HG03460 (cell line): ENCODE measurements at regions not wholly inside any gene's neighbourhood (a gene's known extent, or its start where the extent isn't known, plus 50 kb on each side); places are given as distances from the start of the nearest gene placed in this dataset.

Experiments used
- ATAC-seq: cut with Tn5 transposase; IDR thresholded peaks from one replicate; pipeline ENCODE4 v1.9.1; 2021; ENCODE audit not compliant: unreplicated experiment

DNA sequence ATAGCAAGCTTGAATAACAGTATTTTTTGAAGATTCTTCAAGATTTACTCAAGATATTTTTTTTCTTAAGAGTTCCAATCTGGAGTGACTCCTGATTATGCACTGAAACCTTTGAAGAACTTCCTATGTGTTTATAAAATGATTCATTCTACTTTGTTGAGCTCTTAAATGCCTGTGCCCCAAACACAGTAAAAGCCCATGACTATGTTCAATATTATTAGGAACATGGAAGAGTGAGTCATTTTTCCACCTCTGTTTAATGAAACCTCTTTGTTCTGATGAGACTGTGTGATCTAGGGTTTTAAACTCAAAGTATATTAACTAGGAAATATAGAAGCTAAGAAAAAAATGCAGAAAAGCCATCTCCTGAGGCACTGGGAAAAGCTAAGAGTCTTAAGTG is 415.0 kb upstream of the FBXO33 start:
- ATAC-seq: no peak

DNA sequence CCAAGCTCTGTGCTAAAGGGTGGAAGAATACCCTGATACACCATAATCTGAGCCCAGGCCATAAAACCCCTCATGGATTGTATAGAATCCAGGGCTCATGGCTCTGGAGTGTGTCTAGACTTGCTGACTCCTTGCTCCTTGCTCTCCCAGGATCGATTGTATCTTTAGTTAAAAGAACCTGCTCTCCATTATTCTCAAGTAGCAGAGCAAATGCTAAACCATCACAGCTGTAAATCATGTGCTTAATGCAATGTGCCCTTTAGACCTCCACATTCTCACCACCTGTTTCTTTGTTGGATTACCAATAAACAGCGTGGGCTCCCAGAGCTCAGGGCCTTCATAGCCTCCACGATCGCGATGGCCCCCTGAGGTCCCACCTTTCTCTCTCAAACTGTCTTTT is 411.6 kb upstream of the FBXO33 start:
- ATAC-seq: no peak

DNA sequence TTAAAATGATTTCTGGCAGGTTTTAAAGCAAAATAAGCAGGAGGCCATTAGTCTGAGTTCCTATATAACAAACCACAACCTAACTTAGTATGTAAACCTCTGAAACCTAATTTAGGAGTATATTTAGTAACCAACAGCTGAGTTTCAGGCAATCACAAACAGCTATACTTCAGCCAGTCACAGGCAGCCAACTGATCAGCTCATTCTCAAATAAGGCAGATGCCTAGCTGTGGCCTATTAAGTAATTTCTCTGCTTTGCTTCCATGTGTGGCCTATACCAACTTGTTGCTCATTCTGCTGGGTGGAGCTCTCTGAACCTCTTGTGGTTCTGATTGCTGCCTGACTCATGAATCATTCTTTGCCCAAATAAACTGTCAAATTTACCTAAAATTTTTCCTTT is 408.9 kb upstream of the FBXO33 start:
- no peak for ATAC-seq

DNA sequence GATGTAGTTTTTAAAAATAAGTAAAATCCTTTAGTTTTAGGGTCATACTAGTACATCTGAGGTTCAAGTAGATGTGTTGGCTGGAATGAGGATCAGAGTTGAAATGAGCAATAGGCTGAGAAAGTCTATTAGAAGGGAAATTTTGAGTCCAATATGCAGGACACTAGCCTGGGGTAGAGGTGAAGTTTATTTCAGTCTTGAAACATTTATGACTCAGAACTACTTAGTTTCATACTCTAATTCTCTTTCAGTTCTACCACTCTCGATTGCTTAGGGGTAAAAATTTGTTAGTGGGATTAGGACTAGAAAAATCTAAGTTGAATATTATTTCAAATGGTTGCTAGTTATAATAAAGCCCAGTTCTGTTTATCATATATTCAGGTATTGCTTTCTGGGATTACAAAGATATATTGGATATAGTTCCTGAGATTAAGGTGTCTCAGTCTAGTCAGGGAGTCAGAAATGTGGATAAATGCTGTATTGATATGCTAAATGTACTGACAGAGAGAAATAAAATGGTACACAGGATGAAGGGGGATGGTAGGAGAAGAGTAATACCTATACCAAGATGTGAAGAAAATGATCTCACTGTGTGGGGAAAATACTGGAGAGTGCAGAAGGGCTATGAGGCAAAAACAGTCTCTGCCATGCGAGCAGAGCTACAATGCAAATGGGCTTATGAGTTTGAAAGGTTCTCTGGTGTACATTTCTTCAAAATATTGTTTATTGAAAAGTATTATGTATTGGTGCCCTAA is 395.8 kb upstream of the FBXO33 start:
- peak; percentile 99 for ATAC-seq

DNA sequence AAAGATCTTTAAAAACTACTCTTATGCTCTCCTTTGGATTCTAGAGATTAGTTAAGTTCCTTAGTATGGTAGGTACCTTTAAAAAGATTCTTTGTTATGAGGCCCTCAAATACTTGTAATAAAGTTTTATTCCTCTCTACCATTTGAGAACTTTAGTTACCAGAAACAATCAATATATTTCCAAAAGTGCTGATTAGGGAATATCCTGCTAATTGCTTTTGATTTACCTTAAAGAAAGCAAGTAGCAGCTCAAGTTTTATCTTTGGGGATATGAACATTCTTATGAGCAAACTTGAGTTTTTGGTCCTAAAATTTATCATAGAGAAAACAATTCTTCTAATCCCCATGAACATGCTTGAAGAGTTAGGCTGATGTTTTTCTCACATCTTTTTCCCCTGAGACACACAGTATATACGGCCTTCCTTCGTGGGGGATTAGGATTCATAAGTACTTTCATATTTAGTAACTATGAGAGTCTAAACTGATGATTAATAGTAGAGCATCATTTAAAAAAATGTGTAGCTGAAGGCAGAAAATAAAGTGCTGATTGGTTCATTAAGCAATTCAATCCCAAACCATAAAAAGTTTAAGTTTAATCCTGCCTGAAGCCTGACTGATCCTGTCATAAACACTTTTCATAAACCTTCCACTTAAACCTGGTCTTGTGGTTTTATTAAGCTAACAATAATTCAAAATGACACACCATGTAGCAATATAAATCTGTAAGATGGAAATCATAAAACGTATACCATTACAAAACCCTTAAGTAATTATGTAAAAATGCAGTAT is 380.5 kb upstream of the FBXO33 start:
- ATAC-seq: no peak

DNA sequence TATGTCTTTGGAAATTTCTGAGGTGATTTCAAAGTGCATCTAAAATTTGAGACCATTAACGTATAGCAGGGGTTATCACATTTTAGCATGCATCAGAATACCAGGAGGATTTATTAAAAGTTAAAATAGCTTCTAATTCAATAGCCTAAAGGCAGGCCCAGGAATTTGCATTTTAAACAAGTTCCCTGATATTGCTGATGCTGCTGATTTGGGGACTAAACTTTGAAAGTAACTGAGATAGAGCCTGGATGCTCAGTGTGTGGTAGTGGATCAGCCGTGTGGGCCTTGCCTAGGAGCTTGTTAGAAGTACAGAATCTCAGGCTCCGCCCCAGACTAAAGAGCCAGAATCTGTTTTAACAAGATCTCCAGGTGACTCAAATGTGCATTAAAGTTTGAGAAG is 375.0 kb upstream of the FBXO33 start:
- ATAC-seq: no peak

DNA sequence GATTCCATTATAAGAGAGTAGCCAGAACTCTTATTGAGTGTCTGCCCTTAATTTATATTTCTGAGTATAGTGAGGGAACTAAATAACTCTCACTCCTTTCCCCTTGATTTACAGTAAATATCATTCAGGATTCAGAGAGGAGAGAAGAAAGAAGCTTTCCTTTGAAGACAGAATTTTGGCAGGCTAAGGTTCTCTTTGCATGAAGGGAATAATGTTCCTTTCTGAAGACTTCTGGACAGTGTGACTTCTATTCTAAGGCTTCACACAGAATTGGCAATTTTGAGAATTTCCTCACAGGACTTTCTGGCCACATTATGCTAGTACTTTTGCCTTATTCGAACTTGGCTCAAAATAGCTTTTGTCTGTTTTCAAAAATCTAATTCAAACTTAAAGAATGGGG is 352.2 kb upstream of the FBXO33 start:
- no peak for ATAC-seq

DNA sequence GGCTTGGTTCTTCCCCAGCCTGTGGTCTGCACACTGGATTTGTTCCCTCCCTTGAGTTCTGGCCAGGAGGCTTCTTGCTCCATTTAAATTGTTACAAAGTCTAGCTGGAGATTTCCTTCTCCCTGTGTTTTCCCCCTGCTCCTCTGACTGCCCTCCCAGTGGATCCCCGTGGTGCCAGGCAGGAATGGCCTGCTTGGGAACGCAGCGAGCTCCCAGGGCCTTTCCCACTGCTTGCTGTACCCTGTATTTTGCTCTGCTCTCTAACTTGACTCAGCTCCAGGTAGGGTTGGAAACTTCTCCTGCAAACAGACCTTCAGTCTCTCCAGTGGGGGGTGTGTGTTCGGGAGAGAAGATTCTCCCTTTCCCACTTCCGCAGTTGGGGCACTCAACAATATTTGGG is 349.2 kb upstream of the FBXO33 start:
- ATAC-seq: no peak

DNA sequence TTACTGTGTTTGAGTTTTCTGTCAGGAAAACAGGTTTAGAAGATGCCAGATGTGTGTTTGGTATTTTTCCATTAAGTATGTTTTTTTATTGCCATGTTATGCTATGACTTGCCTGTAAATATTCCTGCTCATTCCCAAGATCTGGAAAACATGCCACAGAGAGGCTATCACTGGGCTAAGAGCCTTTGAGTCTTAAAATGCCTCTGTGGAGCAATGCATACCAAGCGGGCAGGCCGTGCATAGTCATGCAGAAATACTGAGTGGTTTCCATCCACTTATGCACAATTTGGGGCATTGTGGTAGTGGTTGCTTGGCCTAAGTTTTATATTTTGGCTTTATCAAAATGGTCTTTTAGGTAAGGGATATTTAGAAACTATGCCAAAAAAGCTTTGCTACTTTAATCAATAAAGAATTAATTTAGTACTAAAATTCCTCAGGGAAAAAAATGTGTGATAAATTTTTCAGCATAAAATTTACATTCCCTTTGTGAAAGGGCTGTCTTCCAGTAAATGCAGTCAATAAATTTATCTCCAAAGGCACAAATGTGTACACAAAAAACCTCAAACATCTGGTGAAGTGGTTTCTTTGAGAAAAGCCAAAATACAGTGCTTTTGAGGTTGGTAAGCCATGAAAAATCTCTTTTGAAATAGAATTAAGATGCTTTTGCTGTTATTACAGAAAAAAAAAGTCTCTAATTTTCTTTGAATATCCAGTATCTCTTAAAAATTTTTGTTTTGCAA is 341.3 kb upstream of the FBXO33 start:
- ATAC-seq: no peak

DNA sequence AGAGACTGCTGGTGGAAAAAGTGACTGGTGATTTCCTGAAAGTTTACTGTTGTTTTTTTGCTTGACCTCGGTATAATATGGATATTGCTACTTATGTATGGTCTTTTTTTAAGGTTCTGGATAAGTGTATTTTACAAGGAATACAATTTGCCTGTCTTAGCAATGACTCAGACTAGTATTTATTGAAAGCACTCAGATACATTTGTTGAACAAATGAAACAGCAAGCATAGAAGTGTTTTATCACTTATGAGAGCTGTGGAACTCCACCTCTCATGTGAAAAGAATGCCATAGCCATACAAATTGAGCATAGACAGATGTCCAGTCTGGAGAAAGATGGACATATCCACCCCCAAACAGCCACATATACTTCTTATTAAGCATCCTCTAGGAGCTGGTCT is 340.4 kb upstream of the FBXO33 start:
- no peak for ATAC-seq

DNA sequence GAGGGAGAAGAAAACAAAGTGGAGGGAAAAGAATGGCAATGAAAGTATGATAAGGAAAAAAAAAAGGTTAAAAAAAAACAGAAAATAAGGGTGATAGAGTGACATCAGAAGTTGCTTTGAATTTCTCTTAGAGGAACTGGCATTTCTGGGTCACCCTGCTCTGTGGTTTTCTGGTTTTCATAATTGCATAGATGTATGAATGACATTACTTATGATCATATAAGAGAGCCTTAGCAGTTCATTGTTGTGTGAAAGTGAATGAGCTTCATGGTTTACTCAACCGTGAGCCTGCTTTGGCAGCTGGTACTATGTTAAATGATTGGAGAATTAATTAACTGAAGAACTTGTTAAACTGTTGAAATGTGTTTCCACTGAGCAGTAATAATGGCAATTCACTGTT is 336.4 kb upstream of the FBXO33 start:
- no peak for ATAC-seq

DNA sequence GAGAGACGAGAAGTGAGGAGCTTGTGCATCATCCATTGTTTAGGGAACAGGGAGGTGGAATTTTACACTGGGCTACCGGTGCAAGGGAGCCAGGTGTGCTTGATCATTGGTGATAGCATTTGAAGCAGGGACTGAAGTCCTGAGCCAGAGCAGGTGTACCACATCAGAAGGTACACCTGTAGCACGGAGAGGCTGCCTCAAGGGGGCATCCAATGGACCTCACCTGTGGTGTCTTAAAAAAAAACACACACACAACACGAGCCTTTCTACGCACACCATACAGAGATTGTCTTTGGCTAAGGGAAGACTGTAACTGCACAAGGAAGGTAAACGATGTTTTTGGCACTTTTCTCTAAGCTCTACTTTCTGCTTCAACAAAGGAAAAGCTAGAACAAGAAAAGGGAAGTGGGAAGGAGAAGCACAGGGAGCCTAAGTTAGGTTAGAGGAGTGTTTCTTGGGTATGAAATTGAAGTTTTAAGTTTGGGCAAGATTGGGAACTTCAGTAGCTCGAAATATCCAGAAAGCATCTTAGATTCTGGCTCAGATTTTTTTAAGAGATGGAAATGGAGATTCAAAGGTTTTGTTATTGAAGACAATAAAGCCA is 334.3 kb upstream of the FBXO33 start:
- ATAC-seq: no peak

DNA sequence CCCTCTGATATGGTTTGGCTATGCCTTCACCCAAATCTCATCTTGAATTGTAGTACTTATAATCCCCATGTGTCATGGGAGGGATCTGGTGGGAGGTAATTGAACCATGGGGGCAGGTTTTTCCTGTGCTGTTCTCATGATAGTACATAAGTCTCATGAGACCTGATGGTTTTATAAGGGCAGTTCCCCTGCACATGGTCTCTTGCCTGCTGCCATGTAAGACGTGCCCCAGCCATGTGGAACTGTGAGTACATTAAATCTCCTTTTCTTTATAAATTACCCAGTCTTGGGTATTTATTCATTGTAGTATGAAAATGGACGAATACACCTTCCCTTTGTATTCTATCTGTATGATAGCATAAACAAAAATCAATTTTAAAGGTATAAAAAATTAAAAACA is 333.4 kb upstream of the FBXO33 start:
- no peak for ATAC-seq

DNA sequence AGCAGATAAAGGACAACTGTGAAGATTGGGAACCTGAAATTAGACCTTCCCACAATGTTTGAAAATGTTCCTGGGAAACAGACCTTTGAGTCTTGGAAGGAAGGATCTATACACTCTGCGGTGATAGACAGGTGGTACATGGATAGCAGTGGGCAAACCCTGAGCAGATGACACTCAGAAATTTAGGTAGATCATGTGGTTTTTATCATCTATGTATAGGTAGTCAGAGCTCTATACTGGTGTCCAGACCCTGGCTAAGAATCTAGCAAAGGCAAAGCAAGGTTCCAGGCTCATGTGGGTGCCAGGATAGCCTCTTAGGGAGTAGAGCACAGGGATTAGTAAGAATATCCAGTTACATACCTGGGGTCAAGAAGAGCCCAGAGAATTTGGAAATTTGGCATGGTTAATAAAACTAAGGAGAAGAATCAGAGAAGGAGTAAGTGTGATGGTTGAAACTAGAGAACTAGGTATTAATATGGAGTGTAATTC is 331.2 kb upstream of the FBXO33 start:
- ATAC-seq: peak; percentile 61

DNA sequence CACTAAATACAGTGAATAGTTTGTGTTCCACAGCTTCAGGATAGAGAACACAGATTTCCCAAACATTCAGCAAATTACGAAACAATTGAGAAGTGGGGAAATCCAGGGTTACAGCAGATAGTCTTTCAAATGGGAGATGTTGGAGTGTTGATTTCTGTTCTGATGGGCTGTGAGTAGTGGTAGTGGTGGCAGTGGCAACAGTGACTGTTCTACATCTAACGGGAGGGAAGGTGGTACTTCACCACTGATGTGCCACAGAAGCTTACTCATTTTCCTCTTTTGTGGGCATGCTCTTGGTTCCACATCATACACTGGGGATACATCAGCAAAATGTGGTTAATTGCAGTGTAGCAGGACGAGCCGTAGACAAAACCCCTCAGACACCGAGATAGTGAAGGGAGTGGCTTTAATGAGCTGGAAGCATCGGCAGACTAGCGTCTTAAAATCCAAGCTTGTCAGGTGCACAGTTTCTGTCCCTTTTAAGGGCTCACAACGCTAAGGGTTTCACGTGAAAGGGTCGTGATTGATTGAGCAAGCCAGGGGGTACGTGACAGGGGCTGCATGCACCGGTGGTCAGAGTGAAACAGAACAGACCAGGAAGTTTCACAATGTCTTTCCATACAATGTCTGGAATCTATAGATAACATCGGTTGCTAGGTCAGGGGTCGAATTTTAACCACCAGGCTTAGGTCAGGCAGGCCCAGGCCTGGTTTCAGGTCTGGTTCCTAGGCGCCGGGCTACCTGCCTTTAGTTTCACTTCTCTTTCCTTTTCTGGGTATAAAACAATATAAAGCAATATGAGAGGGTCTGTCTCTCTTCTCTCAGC is 330.6 kb upstream of the FBXO33 start:
- peak; percentile 75 for ATAC-seq

DNA sequence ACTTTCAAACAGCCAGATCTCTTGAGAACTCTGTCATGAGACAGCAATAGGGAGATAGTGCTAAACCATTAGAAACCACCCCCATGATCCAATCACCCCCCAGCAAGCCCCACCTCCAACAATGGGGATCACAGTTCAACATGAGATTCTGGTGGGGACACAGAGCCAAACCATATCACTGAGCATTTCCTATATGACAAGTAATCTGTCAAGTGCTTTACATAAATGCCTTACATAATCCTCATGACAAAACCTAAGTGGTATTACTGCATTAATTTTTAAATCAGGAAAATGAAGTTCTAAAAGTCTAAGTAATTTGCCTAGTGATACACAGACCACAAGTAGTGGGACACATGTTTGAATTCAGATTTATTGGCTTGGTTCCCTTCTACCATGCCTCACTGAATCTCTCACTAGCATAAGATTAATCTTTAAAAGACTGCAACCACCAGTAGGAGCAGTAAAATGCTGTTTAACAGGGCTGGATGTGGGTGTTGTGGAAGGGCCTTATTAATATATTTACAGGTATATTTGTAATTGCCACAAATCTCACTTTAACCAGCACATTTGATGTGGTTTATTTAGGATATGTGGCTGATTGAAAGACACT is 323.1 kb upstream of the FBXO33 start:
- peak; percentile 90 for ATAC-seq

DNA sequence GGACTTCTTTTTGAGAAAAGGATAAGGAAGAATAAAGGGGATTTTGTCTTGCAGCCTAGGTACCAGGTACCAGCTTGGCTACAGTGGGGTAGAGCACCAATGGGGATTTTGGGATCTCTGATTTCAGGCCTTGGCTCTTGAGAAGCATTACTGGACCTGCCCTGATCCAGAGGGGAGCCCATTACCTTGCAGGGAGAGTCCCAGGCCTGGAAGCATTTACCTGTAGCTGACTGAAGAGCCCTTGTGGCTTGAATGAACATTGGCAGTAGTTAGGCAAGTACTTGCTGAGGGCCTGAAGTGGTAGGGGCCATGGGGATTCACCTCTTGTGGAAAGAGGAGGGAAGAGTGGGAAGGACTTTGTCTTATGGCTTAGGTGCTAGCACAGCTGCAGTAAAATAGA is 308.2 kb upstream of the FBXO33 start:
- no peak for ATAC-seq

DNA sequence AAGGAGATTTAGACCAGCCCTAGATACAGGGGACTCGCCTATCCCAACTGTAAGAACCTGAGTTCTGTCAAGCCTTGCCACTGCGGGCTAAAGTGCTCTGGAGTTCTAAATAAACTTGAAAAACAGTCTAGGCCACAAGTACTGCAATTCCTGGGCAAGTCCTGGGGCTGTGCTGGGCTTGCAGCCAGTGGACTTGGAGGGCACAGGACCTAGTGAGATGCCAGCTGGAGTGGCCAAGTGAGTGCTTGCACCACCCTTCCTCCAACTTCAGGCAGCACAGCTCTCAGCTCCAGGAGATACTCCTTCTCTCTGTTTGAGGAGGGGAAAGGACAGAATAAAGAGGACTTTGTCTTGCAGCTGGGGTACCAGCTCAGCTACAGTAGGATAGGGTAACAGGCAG is 307.6 kb upstream of the FBXO33 start:
- ATAC-seq: no peak

DNA sequence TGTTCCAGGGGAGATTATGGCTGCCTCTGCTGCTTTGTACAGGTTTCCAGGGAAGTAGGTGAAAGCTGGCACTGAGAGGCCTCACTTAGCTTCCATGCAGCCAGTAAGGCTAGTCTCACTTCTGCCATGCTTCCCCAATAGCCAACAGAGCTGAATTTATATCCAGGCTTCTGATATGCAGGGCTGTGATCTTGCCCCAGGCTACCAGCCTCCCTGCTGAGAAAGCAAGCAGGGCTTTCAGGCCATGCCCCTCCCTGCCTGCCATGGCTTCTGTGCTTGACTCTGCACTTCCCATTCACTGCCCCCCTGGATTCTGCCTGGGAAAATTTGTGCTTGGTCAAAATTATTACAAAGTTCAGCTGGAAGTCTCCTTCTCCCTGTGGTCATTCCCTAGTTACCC is 302.1 kb upstream of the FBXO33 start:
- ATAC-seq: no peak

DNA sequence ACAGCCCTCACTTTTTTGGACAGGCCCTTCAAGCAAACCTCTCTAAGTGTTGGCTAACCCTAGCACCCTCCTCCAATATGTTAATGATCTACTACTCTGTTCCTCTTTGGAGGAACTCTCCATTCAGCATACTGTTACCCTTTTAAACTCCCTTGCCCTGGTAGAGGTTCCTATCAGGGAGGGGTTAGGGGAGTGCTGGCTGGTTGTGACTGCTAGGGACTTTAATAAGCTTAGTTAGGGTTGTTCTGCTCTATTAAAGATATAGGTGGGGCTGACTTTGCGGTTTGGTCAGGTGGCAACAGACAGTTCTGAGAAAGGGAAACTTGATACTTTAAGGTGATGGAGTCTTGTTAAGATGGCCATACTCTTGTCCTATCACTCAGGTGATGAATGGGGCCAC is 301.5 kb upstream of the FBXO33 start:
- no peak for ATAC-seq
